Stimulated activated CD8-positive, alpha-beta memory T cell treated with anti-CD3 and anti-CD28 coated beads, Interleukin-15, amount 100 ng/mL, for 4 hours (primary cell): ENCODE measurements at regions not wholly inside any gene's neighbourhood (a gene's known extent, or its start where the extent isn't known, plus 50 kb on each side); places are given as distances from the start of the nearest gene placed in this dataset.

ENCODE experiments used
- DNase-seq, 2 donors: peaks; one replicate each; pipeline ENCODE4 v3.0.0-alpha.2; 2020; ENCODE audit warnings: low read depth in 2 of 2

- no peak for DNase-seq
Observed at GRCh38 chr18:38616306-38616705, 1050.7 kb upstream of the CELF4 start.

- DNase-seq, result no peak
Observed at GRCh38 chr18:38612904-38613303, 1047.3 kb upstream of the CELF4 start.

GRCh38 chr18:38611036-38611964 is 1045.7 kb upstream of the CELF4 start:
- no peak for DNase-seq

GRCh38 chr18:38606841-38607240 is 1041.2 kb upstream of the CELF4 start:
- DNase-seq, result no peak

GRCh38 chr18:38602341-38602740 is 1036.7 kb upstream of the CELF4 start:
- DNase-seq, result no peak

- no peak for DNase-seq
Observed at GRCh38 chr18:38587571-38587970, 1022.0 kb upstream of the CELF4 start.

GRCh38 chr18:38586327-38586726 is 1020.7 kb upstream of the CELF4 start:
- DNase-seq, result no peak

GRCh38 chr18:38579764-38580163 is 1014.2 kb upstream of the CELF4 start:
- no peak for DNase-seq

- no peak for DNase-seq
Observed at GRCh38 chr18:38576916-38577315, 1011.3 kb upstream of the CELF4 start.

GRCh38 chr18:38576349-38576748 is 1010.8 kb upstream of the CELF4 start:
- DNase-seq, result no peak

GRCh38 chr18:38575648-38576047 is 1010.0 kb upstream of the CELF4 start:
- no peak for DNase-seq

GRCh38 chr18:38575023-38575422 is 1009.4 kb upstream of the CELF4 start:
- no peak for DNase-seq

GRCh38 chr18:38572554-38573111 is 1007.0 kb upstream of the CELF4 start:
- no peak for DNase-seq

GRCh38 chr18:38571651-38572050 is 1006.1 kb upstream of the CELF4 start:
- DNase-seq, result no peak

- no peak for DNase-seq
Observed at GRCh38 chr18:38565513-38565912, 999.9 kb upstream of the CELF4 start.

- DNase-seq, result no peak
Observed at GRCh38 chr18:38563396-38563980, 997.9 kb upstream of the CELF4 start.

GRCh38 chr18:38557006-38557405 is 991.4 kb upstream of the CELF4 start:
- no peak for DNase-seq

GRCh38 chr18:38552732-38553321 is 987.2 kb upstream of the CELF4 start:
- DNase-seq, result no peak

GRCh38 chr18:38551881-38552280 is 986.3 kb upstream of the CELF4 start:
- DNase-seq, result no peak

GRCh38 chr18:38545071-38545470 is 979.5 kb upstream of the CELF4 start:
- no peak for DNase-seq

GRCh38 chr18:38539856-38540255 is 974.3 kb upstream of the CELF4 start:
- DNase-seq, result no peak

GRCh38 chr18:38539371-38539770 is 973.8 kb upstream of the CELF4 start:
- no peak for DNase-seq

- DNase-seq, result no peak
Observed at GRCh38 chr18:38534073-38534472, 968.5 kb upstream of the CELF4 start.
